ENCODE measurements at regions not wholly inside any gene's neighbourhood (a gene's known extent, or its start where the extent isn't known, plus 50 kb on each side); places are given as distances from the start of the nearest gene placed in this dataset.

GRCh38 chr2:145321344-145321743 lies 801.4 kb upstream of the ZEB2 start:
- Histone ChIP-seq H3K4me1 (ENCODE audit: control insufficient read depth in 1 of 2, insufficient read depth in 1 of 2, low read depth in 1 of 2, low read length in 1 of 2) (peaks cover 0 to 6% of the 10 kb centered on the region in 2 experiments), H3K9me3 (no peaks in the 10 kb centered on the region), H3K27ac (no peak overlapping the region), H3K4me3 (ENCODE audit: low read depth in 1 of 2, low read length in 1 of 2) (no peak overlapping the region), H3K36me3 (no peaks in the 10 kb centered on the region), H3K27me3 (no peaks in the 10 kb centered on the region)
- no peak for TF ChIP-seq CTCF (IDR thresholded peaks at IDR 0.05)

GRCh38 chr2:145316496-145316895 lies 796.6 kb upstream of the ZEB2 start:
- H3K4me1 ChIP-seq (ENCODE audit: control insufficient read depth in 1 of 2, insufficient read depth in 1 of 2, low read depth in 1 of 2, low read length in 1 of 2) = peaks cover 5 to 6% of the 10 kb centered on the region in 2 experiments
- H3K4me3 ChIP-seq (ENCODE audit: low read depth in 1 of 2, low read length in 1 of 2) = no peak overlapping the region
- no peaks in the 10 kb centered on the region for H3K9me3 ChIP-seq
- TF ChIP-seq CTCF (IDR thresholded peaks at IDR 0.05) = no peak
- H3K27me3 ChIP-seq = no peaks in the 10 kb centered on the region
- H3K36me3 ChIP-seq = no peaks in the 10 kb centered on the region
- no peak overlapping the region for H3K27ac ChIP-seq

- H3K27me3 ChIP-seq = no peaks in the 10 kb centered on the region
- H3K4me3 ChIP-seq (ENCODE audit: low read depth in 1 of 2, low read length in 1 of 2) = no peak overlapping the region
- H3K9me3 ChIP-seq = no peaks in the 10 kb centered on the region
- TF ChIP-seq CTCF (IDR thresholded peaks at IDR 0.05) = no peak
- H3K4me1 ChIP-seq (ENCODE audit: control insufficient read depth in 1 of 2, insufficient read depth in 1 of 2, low read depth in 1 of 2, low read length in 1 of 2) = peaks cover 5 to 6% of the 10 kb centered on the region in 2 experiments
- no peaks in the 10 kb centered on the region for H3K36me3 ChIP-seq
- no peak overlapping the region for H3K27ac ChIP-seq
These were observed 795.1 kb upstream of the ZEB2 start for GRCh38 chr2:145315053-145315452.

GRCh38 chr2:145314119-145314633 lies 794.3 kb upstream of the ZEB2 start:
- no peaks in the 10 kb centered on the region for H3K9me3 ChIP-seq
- no peak for TF ChIP-seq CTCF (IDR thresholded peaks at IDR 0.05)
- H3K27me3 ChIP-seq = no peaks in the 10 kb centered on the region
- no peaks in the 10 kb centered on the region for H3K36me3 ChIP-seq
- H3K27ac ChIP-seq = no peak overlapping the region
- peaks cover 5 to 6% of the 10 kb centered on the region in 2 experiments for H3K4me1 ChIP-seq (ENCODE audit: control insufficient read depth in 1 of 2, insufficient read depth in 1 of 2, low read depth in 1 of 2, low read length in 1 of 2)
- no peak overlapping the region for H3K4me3 ChIP-seq (ENCODE audit: low read depth in 1 of 2, low read length in 1 of 2)

- no peak for TF ChIP-seq CTCF (IDR thresholded peaks at IDR 0.05)
- Histone ChIP-seq H3K27ac (no peak overlapping the region), H3K4me3 (ENCODE audit: low read depth in 1 of 2, low read length in 1 of 2) (no peak overlapping the region), H3K27me3 (no peaks in the 10 kb centered on the region), H3K36me3 (no peaks in the 10 kb centered on the region), H3K9me3 (no peaks in the 10 kb centered on the region), H3K4me1 (ENCODE audit: control insufficient read depth in 1 of 2, insufficient read depth in 1 of 2, low read depth in 1 of 2, low read length in 1 of 2) (no peaks in the 10 kb centered on the region)
These were observed 786.0 kb upstream of the ZEB2 start for GRCh38 chr2:145305889-145306288.

- no peak overlapping the region for H3K27ac ChIP-seq
- no peaks in the 10 kb centered on the region for H3K4me1 ChIP-seq (ENCODE audit: control insufficient read depth in 1 of 2, insufficient read depth in 1 of 2, low read depth in 1 of 2, low read length in 1 of 2)
- no peaks in the 10 kb centered on the region for H3K36me3 ChIP-seq
- no peak for TF ChIP-seq CTCF (IDR thresholded peaks at IDR 0.05)
- no peak overlapping the region for H3K4me3 ChIP-seq (ENCODE audit: low read depth in 1 of 2, low read length in 1 of 2)
- H3K9me3 ChIP-seq = no peaks in the 10 kb centered on the region
- H3K27me3 ChIP-seq = no peaks in the 10 kb centered on the region
These were observed 784.6 kb upstream of the ZEB2 start for GRCh38 chr2:145304501-145304900.

All from neutrophil (primary cell).